Body of pancreas (tissue), 4 donors: ENCODE measurements at regions not wholly inside any gene's neighbourhood (a gene's known extent, or its start where the extent isn't known, plus 50 kb on each side); places are given as distances from the start of the nearest gene placed in this dataset.

Experiments used
- CTCF ChIP-seq, 7 experiments: fragments of 450-650 bp in 4 of 7; fragments of 200-600 bp in 3 of 7; sonication (generic) in 3 of 7; IDR thresholded peaks; one replicate each; pipeline ENCODE4 v1.5.1; 2016 to 2019; ENCODE audit warnings: antibody characterized with exemption in 7 of 7
- POLR2A ChIP-seq, 3 donors: fragments of 450-650 bp; IDR thresholded peaks; one replicate each; pipeline ENCODE4 v1.6.1; 2016; ENCODE audit warnings: antibody characterized with exemption in 3 of 3, mild to moderate bottlenecking in 2 of 3

- no peak for TF ChIP-seq CTCF (IDR thresholded peaks at IDR 0.05)
- no peak for TF ChIP-seq POLR2A (IDR thresholded peaks at IDR 0.05)
Observed at GRCh38 chr11:88411265-88411664, 73.7 kb upstream of the CTSC start.
